GM19452 (cell line): ENCODE measurements at regions not wholly inside any gene's neighbourhood (a gene's known extent, or its start where the extent isn't known, plus 50 kb on each side); places are given as distances from the start of the nearest gene placed in this dataset.
"Not testable (repeated sequence)": the region's sequence is repeated elsewhere in the genome, so short reads cannot be mapped to it uniquely, and the experiment has no call there.

Experiments
- ATAC-seq: cut with Tn5 transposase; IDR thresholded peaks from one replicate; pipeline ENCODE4 v1.9.1; 2021; ENCODE audit not compliant: unreplicated experiment

DNA sequence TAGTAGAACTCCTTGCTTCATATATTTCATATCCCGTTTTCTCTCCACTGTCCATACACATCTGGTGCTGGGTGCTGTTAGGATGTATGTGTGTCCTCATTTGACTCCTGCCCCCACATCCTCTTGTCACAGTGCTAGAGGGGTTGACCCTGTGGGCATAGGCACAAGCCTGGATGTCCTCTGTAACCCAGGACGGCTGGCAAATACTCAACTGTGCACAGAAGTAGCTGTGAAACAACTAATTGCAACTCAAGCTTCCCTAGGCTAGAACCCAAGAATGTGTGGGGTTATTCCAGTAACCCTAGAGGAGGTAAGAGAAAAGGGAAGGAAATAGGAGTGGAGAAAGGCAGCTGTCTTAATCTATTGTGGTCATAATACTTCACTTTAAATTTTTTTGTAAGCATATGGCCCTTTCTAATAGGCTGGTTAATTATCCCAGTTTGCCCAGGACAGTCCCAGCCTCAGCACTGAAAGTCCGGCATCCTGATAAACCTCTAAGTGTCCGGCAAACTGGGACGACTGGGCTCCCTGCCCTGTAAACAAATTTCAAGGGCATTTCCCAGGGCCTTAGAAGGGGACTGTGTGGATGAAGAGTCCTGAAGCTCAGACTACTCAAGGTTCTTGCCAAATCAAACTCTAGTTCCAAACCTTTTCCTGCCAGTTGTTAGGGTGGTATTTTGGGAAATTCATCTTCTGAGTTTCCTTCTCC lies 283.2 kb upstream of the CELF2 start:
- ATAC-seq = no peak

- no peak for ATAC-seq
Measured at GRCh38 chr10:10745291-10745690, 272.4 kb upstream of the CELF2 start.

DNA sequence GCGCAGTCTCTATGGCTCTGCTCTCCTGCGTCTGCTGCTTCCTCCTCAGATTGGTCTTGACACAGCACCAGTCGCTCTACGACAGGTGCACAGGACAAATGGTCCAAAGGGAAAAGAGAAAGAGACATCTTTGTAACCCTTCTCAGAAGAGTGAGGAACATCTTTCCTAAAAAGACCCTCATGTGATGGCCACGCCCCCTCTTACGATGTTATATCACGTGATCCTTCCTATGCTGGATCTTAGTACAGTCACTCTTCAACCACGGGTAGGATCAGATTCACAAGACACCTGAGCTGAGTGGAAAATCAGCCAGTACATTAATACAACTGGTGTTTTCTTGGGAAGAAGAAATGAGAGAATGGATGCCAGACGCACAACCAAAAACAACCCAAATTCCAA lies 262.2 kb upstream of the CELF2 start:
- ATAC-seq = no peak

DNA sequence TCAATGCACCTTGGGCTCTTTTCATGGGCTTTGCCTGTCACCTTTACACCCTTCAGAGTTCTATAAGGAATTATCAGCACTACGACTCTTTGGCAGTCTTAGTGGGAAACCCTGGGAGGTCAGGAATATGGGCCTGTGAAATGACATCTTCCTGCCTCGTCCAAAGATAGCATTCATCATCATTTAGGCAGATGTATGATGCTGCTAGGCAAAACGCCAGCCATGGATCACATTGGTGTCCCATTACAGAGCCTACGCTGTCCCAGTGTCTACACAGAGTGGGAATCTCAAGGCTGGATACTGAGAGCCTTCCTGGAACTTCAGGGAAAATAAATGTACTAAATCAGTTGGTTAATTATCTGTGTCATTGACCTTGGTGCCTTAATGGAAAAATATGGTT lies 259.4 kb upstream of the CELF2 start:
- no peak for ATAC-seq

DNA sequence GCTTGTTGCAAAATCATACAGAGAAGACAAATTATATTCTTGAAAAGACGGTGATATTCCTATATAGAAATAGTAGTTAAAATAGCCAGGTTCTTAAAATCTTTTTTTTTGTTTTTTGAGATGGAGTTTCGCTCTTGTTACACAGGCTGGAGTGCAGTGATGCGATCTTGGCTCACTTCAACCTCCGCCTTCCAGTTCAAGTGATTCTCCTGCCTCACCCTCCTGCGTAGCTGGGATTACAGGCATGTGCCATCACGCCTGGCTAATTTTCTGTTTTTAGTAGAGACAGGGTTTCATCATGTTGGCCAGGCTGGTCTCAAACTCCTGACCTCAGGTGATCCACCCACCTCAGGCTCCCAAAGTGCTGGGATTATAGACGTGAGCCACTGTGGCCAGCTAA lies 257.9 kb upstream of the CELF2 start:
- ATAC-seq = not testable (repeated sequence)

DNA sequence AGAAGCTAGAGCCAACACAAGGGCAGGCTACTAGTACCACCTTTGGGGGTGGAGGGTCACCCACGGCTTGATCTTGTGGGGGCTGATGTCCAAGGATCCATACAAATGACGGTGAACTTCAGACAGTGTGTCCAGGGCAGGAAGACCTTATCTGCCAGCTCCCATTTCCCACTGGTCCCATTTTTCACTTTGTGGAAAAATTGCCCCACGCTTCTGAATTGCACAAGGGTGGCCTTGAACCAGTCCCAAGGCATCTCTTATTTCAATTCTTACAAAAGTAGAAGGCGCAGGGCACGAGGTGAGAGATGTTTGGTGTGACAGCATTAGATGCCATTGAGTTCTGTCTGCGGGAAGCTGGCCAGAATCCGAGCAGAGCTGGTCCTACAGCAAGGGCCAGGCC lies 252.7 kb upstream of the CELF2 start:
- no peak for ATAC-seq

DNA sequence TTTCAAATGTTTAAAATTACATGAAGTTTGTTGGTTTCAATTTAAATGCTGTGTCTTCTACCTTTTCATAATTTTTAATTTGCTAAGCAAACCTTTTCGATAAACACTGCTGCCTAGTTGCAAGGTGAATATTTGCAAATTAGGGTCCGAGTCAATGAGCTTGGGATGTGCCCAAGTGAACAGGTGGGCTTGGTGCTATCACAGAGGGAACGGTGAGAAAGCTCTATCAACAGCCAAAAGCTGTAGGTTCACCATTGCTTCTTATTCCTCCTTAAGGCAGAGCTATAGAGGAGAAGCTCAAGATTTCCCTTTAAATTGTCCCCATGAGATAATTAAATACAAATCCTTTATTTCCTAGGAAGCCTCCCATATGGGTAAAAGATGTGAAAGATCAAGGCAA lies 245.3 kb upstream of the CELF2 start:
- no peak for ATAC-seq

GRCh38 chr10:10772874-10773508 lies 244.7 kb upstream of the CELF2 start:
- ATAC-seq = no peak

- ATAC-seq = no peak
Measured at GRCh38 chr10:10774416-10774815, 243.3 kb upstream of the CELF2 start.

GRCh38 chr10:10776363-10776762 lies 241.3 kb upstream of the CELF2 start:
- ATAC-seq = no peak

DNA sequence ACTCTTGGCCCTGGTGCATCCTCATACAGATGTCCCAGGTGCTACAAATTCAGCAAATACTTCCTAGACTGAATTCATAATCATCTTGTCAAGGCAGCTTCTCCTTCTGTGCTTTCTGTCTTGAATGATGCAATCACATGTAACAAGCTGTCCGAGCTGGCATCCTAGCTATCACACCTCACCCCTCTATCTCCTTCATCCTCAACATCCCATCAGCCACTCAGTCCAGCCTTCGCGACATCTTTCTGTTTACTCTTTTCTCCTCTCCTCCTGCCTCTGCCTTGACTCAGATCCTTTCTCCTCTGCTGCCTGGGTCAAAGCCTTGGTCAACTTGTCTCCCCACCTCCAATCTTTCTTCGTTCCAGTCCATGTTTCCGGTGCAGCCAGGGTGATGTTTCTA lies 240.4 kb upstream of the CELF2 start:
- ATAC-seq = no peak

- ATAC-seq = no peak
Measured at GRCh38 chr10:10777723-10778122, 239.9 kb upstream of the CELF2 start.

GRCh38 chr10:10778959-10779358 lies 238.7 kb upstream of the CELF2 start:
- ATAC-seq = no peak

- ATAC-seq = no peak
Measured at GRCh38 chr10:10779511-10779910, 238.2 kb upstream of the CELF2 start.

GRCh38 chr10:10780746-10781145 lies 236.9 kb upstream of the CELF2 start:
- ATAC-seq = no peak

DNA sequence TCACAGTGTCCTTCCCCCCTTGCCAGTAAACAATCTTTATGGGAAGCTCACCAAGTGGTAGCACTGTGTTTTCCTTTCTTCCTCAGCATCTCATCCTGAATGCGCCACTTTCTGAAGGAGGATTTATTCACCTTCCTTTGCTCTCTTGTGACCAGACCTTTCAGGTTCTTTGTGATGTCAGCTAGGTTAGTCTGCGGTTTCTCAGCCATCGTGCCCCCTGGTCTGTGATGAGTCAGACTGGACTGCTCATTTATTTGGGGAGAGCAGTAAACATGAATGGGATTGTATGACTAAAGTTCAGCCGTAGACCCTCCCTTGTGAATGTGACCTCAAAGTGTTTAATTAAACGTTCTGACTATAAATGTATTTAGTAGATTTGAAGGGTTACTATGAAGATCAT lies 235.1 kb upstream of the CELF2 start:
- ATAC-seq = no peak

DNA sequence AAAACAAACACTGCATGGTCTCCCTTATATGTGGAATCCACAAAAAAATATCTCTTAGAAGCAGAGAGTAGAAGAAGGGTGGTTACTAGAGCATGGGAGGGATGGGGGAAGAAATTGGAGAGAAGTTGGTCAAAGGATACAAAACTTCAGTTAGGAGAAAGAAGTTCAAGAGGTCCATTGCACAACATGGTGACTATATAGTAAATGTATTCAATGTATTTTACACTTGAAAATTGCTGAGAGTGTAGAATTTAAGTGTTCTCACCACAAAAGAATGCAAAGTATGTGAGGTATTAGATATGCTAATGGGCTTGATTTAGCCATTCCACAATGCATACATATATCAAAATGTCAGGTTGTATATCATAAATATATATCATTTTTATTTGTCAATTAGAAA lies 232.0 kb upstream of the CELF2 start:
- no peak for ATAC-seq

GRCh38 chr10:10786109-10787090 lies 231.3 kb upstream of the CELF2 start:
- no peak for ATAC-seq

DNA sequence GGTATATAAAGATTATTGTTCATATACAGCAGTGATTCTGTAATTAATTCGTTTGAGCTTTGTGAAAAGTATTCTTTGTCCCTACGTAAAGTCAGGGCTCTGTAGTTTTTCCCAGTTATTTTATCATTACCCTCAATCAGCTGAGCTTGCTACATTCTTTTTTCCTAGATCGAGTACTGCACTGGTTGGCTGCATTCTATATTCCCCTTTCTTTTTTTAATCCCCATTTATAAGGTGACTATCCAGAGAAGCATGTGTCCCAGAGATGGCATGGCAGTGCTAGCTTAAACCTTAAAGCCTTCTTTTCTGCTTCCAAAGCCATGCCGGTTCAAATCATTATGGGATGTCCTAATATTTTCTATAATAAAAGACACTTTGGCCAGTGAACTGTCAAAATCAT lies 230.1 kb upstream of the CELF2 start:
- no peak for ATAC-seq

- ATAC-seq = no peak
Measured at GRCh38 chr10:10788761-10789160, 228.9 kb upstream of the CELF2 start.

DNA sequence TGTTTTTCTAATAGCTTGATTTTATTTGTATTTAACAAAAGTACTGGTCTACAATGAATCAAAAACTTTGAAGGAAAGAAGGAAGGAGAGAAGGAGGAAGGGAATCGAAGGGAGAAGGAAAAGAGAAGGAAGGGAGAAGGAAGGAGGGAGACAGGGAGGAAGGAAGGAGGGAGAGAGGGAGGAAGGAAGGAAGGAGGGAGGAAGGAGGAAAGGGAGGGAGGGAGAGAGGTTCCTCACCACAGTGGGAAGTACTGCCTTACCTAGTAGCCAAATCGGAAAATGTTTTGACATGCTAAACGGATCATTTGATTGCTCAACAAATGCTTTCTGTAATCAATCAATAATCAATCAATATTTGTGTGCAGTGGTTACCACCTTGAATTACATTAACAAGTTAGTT lies 225.8 kb upstream of the CELF2 start:
- no peak for ATAC-seq

DNA sequence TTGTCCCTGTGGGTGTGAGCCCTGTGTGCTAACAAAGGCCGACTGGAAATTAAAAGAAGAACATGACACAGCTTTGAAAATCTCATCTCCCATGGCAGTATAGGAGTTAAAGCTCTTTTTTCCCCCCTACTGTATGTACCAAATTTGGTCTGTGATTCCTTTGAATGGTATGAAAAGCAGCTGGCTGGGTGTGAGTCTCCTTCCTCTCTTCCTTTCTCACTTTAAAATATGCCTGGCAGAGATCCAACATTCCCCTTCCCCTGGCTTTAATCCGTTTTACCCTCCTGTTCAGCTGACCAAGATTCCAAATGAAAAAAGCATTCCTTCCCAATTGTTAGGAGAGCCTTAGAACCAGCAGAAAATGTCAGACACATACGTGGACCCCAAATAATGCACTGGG lies 225.0 kb upstream of the CELF2 start:
- ATAC-seq = no peak
